GM19238 (cell line): ENCODE measurements at regions not wholly inside any gene's neighbourhood (a gene's known extent, or its start where the extent isn't known, plus 50 kb on each side); places are given as distances from the start of the nearest gene placed in this dataset.
"Not testable (repeated sequence)": the region's sequence is repeated elsewhere in the genome, so short reads cannot be mapped to it uniquely, and the experiment has no call there.

Source experiments
- DNase-seq: peaks from one replicate; pipeline ENCODE4 v3.0.0; 2011; ENCODE audit warnings: low spot score; ENCODE audit not compliant: insufficient read length

- DNase-seq, result no peak
Observed at GRCh38 chr3:182618981-182619591, 174.2 kb upstream of the ATP11B start.

- no peak for DNase-seq
Observed at GRCh38 chr3:182620723-182621434, 172.4 kb upstream of the ATP11B start.

- DNase-seq, result no peak
Observed at GRCh38 chr3:182621435-182622240, 171.7 kb upstream of the ATP11B start.

- no peak for DNase-seq
Observed at GRCh38 chr3:182622241-182622545, 171.1 kb upstream of the ATP11B start.

GRCh38 chr3:182626484-182627467 lies 166.5 kb upstream of the ATP11B start:
- DNase-seq, result no peak

GRCh38 chr3:182628531-182628930 lies 164.8 kb upstream of the ATP11B start:
- DNase-seq, result no peak

GRCh38 chr3:182629521-182629920 lies 163.8 kb upstream of the ATP11B start:
- DNase-seq, result no peak

- DNase-seq, result no peak
Observed at GRCh38 chr3:182631183-182632076, 161.9 kb upstream of the ATP11B start.

- DNase-seq, result no peak
Observed at GRCh38 chr3:182632077-182632393, 161.3 kb upstream of the ATP11B start.

- DNase-seq, result no peak
Observed at GRCh38 chr3:182633186-182633585, 160.1 kb upstream of the ATP11B start.

- no peak for DNase-seq
Observed at GRCh38 chr3:182636646-182637045, 156.7 kb upstream of the ATP11B start.

GRCh38 chr3:182637350-182638110 lies 155.8 kb upstream of the ATP11B start:
- DNase-seq, result no peak

GRCh38 chr3:182644013-182644412 lies 149.3 kb upstream of the ATP11B start:
- DNase-seq, result no peak

- DNase-seq, result no peak
Observed at GRCh38 chr3:182644790-182645433, 148.4 kb upstream of the ATP11B start.

- no peak for DNase-seq
Observed at GRCh38 chr3:182650568-182651128, 142.7 kb upstream of the ATP11B start.

GRCh38 chr3:182651461-182651860 lies 141.8 kb upstream of the ATP11B start:
- DNase-seq, result no peak

- DNase-seq, result not testable (repeated sequence)
Observed at GRCh38 chr3:182653065-182653464, 140.2 kb upstream of the ATP11B start.

- DNase-seq, result no peak
Observed at GRCh38 chr3:182668541-182668940, 124.8 kb upstream of the ATP11B start.

- DNase-seq, result no peak
Observed at GRCh38 chr3:182668974-182669373, 124.3 kb upstream of the ATP11B start.
